Type B pancreatic cell (in vitro differentiated cells): ENCODE measurements at regions not wholly inside any gene's neighbourhood (a gene's known extent, or its start where the extent isn't known, plus 50 kb on each side); places are given as distances from the start of the nearest gene placed in this dataset.

Experiments
- DNase-seq: peaks from one replicate; pipeline ENCODE4 v3.0.0; 2021; ENCODE audit warnings: mixed read lengths; ENCODE audit not compliant: unreplicated experiment; ENCODE audit errors: extremely low spot score
- H3K27ac Mint-ChIP-seq: 2 replicates; pipeline ENCODE4 v1.8.0; 2021; ENCODE audit warnings: mild to moderate bottlenecking, mixed read lengths
- H3K27me3 Mint-ChIP-seq: 2 replicates; pipeline ENCODE4 v1.8.0; 2021; ENCODE audit warnings: mixed read lengths
- H3K36me3 Mint-ChIP-seq: 2 replicates; pipeline ENCODE4 v1.8.0; 2021; ENCODE audit warnings: mixed read lengths
- H3K4me1 Mint-ChIP-seq: one replicate; pipeline ENCODE4 v1.8.0; 2021; ENCODE audit warnings: mixed read lengths; ENCODE audit not compliant: unreplicated experiment
- H3K4me3 Mint-ChIP-seq: 2 replicates; pipeline ENCODE4 v1.8.0; 2021; ENCODE audit warnings: mild to moderate bottlenecking, mixed read lengths
- H3K9me3 Mint-ChIP-seq: 2 replicates; pipeline ENCODE4 v1.8.0; 2021; ENCODE audit warnings: mixed read lengths
- CTCF ChIP-seq: fragments of 200-600 bp; sonication (generic); conservative IDR thresholded peaks from 2 replicates; pipeline ENCODE4 v1.5.0; 2021; ENCODE audit warnings: antibody characterized with exemption, mild to moderate bottlenecking

GRCh38 chr5:107123014-107123413 is 547.7 kb downstream of the EFNA5 start:
- Mint-ChIP-seq H3K4me3 (no peak overlapping the region), H3K4me1 (peaks cover 20% of the 10 kb centered on the region), H3K36me3 (no peaks in the 10 kb centered on the region), H3K9me3 (no peaks in the 10 kb centered on the region), H3K27me3 (no peaks in the 10 kb centered on the region), H3K27ac (no peak overlapping the region)
- no peak for DNase-seq
- TF ChIP-seq CTCF, result no peak

GRCh38 chr5:107121793-107122519 is 548.8 kb downstream of the EFNA5 start:
- H3K4me3 Mint-ChIP-seq, result no peak overlapping the region
- no peak for TF ChIP-seq CTCF
- no peaks in the 10 kb centered on the region for H3K27me3 Mint-ChIP-seq
- no peak for DNase-seq
- H3K4me1 Mint-ChIP-seq, result peaks cover 20% of the 10 kb centered on the region
- no peak overlapping the region for H3K27ac Mint-ChIP-seq
- H3K36me3 Mint-ChIP-seq, result no peaks in the 10 kb centered on the region
- no peaks in the 10 kb centered on the region for H3K9me3 Mint-ChIP-seq

GRCh38 chr5:107119656-107120055 is 551.1 kb downstream of the EFNA5 start:
- H3K27me3 Mint-ChIP-seq, result no peaks in the 10 kb centered on the region
- TF ChIP-seq CTCF, result no peak
- no peak for DNase-seq
- no peak overlapping the region for H3K4me3 Mint-ChIP-seq
- no peak overlapping the region for H3K27ac Mint-ChIP-seq
- H3K4me1 Mint-ChIP-seq, result peaks cover 20% of the 10 kb centered on the region
- no peaks in the 10 kb centered on the region for H3K9me3 Mint-ChIP-seq
- H3K36me3 Mint-ChIP-seq, result no peaks in the 10 kb centered on the region

- Mint-ChIP-seq H3K4me3 (no peak overlapping the region), H3K27ac (no peak overlapping the region), H3K9me3 (no peaks in the 10 kb centered on the region), H3K36me3 (no peaks in the 10 kb centered on the region), H3K27me3 (no peaks in the 10 kb centered on the region), H3K4me1 (peaks cover 19% of the 10 kb centered on the region)
- no peak for TF ChIP-seq CTCF
- DNase-seq, result no peak
Observed at GRCh38 chr5:107118184-107119019, 552.3 kb downstream of the EFNA5 start.

GRCh38 chr5:107112216-107112615 is 558.5 kb downstream of the EFNA5 start:
- Mint-ChIP-seq H3K9me3 (peaks cover 11% of the 10 kb centered on the region), H3K27ac (no peak overlapping the region), H3K27me3 (no peaks in the 10 kb centered on the region), H3K4me3 (no peak overlapping the region), H3K4me1 (no peaks in the 10 kb centered on the region), H3K36me3 (no peaks in the 10 kb centered on the region)
- DNase-seq, result no peak
- no peak for TF ChIP-seq CTCF
